Muscle of leg (tissue), 3 donors: ENCODE measurements at regions not wholly inside any gene's neighbourhood (a gene's known extent, or its start where the extent isn't known, plus 50 kb on each side); places are given as distances from the start of the nearest gene placed in this dataset.
A peak's percentile ranks its signal among the peaks of the same experiment; 100 is the strongest.

Experiments used
- DNase-seq: peaks from one replicate; pipeline ENCODE4 v3.0.0; 2013
- H3K27ac ChIP-seq: one replicate; pipeline ENCODE4 v1.5.1; 2013; ENCODE audit warnings: mild to moderate bottlenecking, low read length, control low read depth
- H3K27me3 ChIP-seq: one replicate; pipeline ENCODE4 v1.6.1; 2013; ENCODE audit warnings: low read length; ENCODE audit not compliant: control insufficient read depth, insufficient read depth
- H3K36me3 ChIP-seq: one replicate; pipeline ENCODE4 v1.6.1; 2013; ENCODE audit warnings: low read length; ENCODE audit not compliant: control insufficient read depth, insufficient read depth
- H3K4me1 ChIP-seq: one replicate; pipeline ENCODE4 v1.6.1; 2013; ENCODE audit warnings: low read length; ENCODE audit not compliant: control insufficient read depth, insufficient read depth
- H3K4me3 ChIP-seq: one replicate; pipeline ENCODE4 v1.5.1; 2013; ENCODE audit warnings: low read length, control low read depth
- H3K9me3 ChIP-seq: replicated peaks from 2 replicates; pipeline ENCODE4 v1.6.1; 2013; ENCODE audit warnings: low read depth, low read length; ENCODE audit not compliant: control insufficient read depth
- WGBS: methylation state at CpG from one replicate; pipeline ENCODE4 v1.1.5; 2013; ENCODE audit warnings: missing lambda C conversion rate; ENCODE audit not compliant: insufficient coverage; 5-methylcytosine and 5-hydroxymethylcytosine counted together

DNA sequence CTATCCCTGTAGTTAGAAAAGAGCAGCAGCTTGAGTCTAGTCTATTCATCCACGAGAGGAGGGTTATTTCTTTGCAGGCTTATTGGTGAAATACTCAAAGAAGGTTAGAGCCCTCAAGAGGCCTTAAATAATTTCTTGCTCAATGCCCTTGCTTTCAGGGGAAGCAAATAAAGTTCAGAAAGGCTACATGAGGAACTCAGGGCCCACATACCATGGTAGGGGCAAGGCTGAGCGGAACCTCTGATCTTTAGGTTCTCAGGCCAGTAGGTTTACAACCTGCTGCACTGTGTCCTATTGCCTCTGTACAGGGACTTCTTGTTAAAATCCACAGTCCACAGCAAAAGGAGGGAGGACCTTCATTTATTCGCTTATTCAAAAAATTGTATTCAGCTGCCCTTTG is 101.7 kb downstream of the ADAMTS15 start:
- DNase-seq, result no peak
- H3K27ac ChIP-seq, result no peak overlapping the region

GRCh38 chr11:130550984-130551383 is 102.5 kb downstream of the ADAMTS15 start:
- no peak for DNase-seq

More for the DNA sequence above, 101.7 kb downstream of the ADAMTS15 start:
- H3K36me3 ChIP-seq, result no peaks in the 10 kb centered on the region
- no peaks in the 10 kb centered on the region for H3K27me3 ChIP-seq
- 100% methylated on average over 2 of the region's 3 CpGs for WGBS
- no peak overlapping the region for H3K4me3 ChIP-seq
- H3K4me1 ChIP-seq, result peaks cover 9% of the 10 kb centered on the region
- no peaks in the 10 kb centered on the region for H3K9me3 ChIP-seq

DNA sequence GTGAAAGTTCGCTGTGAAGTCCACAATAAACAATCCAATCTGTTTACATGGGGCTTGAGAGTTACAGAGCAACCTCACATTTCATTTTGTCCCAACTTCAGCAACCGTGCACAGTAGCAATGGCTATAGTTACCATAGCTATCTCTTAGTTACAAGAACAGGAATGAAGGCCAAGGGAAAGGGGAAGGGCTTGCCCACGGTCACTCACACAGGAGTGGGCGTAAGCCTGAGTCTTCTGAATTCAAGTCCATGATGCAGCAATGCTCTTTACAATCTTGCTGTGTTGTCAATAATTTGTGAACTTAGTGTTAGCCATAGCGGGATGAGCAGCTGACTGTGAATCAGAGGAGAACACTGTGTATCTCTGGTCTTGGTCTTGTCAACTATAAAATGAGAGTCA is 102.9 kb downstream of the ADAMTS15 start:
- Histone ChIP-seq H3K27ac (no peak overlapping the region), H3K36me3 (no peaks in the 10 kb centered on the region), H3K27me3 (no peaks in the 10 kb centered on the region), H3K4me1 (peaks cover 9% of the 10 kb centered on the region), H3K4me3 (no peak overlapping the region), H3K9me3 (no peaks in the 10 kb centered on the region)
- 79% methylated on average over 2 of the region's 5 CpGs for WGBS
- DNase-seq, result no peak

More at GRCh38 chr11:130550984-130551383, 102.5 kb downstream of the ADAMTS15 start:
- no peaks in the 10 kb centered on the region for H3K36me3 ChIP-seq
- WGBS, result 91% methylated on average over 1 of the region's 4 CpGs
- no peak overlapping the region for H3K27ac ChIP-seq
- H3K4me1 ChIP-seq, result peaks cover 9% of the 10 kb centered on the region
- no peaks in the 10 kb centered on the region for H3K9me3 ChIP-seq
- no peak overlapping the region for H3K4me3 ChIP-seq
- H3K27me3 ChIP-seq, result no peaks in the 10 kb centered on the region

GRCh38 chr11:130553306-130553705 is 104.9 kb downstream of the ADAMTS15 start:
- no peak overlapping the region for H3K4me3 ChIP-seq
- DNase-seq, result peak; percentile 92
- H3K27me3 ChIP-seq, result no peaks in the 10 kb centered on the region
- no peaks in the 10 kb centered on the region for H3K36me3 ChIP-seq
- no peaks in the 10 kb centered on the region for H3K9me3 ChIP-seq
- no CpG with 5 or more reads among the region's 1 CpG for WGBS
- peaks cover 9% of the 10 kb centered on the region for H3K4me1 ChIP-seq
- peak overlapping the region; percentile 4 for H3K27ac ChIP-seq

GRCh38 chr11:130554241-130555055 is 106.0 kb downstream of the ADAMTS15 start:
- Histone ChIP-seq H3K4me1 (peaks cover 9% of the 10 kb centered on the region), H3K36me3 (no peaks in the 10 kb centered on the region), H3K27me3 (no peaks in the 10 kb centered on the region), H3K4me3 (no peak overlapping the region), H3K27ac (no peak overlapping the region), H3K9me3 (no peaks in the 10 kb centered on the region)
- DNase-seq, result no peak
- 93% methylated on average over 5 of the region's 8 CpGs for WGBS

- H3K36me3 ChIP-seq, result no peaks in the 10 kb centered on the region
- DNase-seq, result no peak
- no peak overlapping the region for H3K27ac ChIP-seq
- H3K27me3 ChIP-seq, result no peaks in the 10 kb centered on the region
- peaks cover 9% of the 10 kb centered on the region for H3K4me1 ChIP-seq
- H3K9me3 ChIP-seq, result no peaks in the 10 kb centered on the region
- 80% methylated on average over 1 of the region's 6 CpGs for WGBS
- no peak overlapping the region for H3K4me3 ChIP-seq
Measured at GRCh38 chr11:130555251-130555841, 106.9 kb downstream of the ADAMTS15 start.

DNA sequence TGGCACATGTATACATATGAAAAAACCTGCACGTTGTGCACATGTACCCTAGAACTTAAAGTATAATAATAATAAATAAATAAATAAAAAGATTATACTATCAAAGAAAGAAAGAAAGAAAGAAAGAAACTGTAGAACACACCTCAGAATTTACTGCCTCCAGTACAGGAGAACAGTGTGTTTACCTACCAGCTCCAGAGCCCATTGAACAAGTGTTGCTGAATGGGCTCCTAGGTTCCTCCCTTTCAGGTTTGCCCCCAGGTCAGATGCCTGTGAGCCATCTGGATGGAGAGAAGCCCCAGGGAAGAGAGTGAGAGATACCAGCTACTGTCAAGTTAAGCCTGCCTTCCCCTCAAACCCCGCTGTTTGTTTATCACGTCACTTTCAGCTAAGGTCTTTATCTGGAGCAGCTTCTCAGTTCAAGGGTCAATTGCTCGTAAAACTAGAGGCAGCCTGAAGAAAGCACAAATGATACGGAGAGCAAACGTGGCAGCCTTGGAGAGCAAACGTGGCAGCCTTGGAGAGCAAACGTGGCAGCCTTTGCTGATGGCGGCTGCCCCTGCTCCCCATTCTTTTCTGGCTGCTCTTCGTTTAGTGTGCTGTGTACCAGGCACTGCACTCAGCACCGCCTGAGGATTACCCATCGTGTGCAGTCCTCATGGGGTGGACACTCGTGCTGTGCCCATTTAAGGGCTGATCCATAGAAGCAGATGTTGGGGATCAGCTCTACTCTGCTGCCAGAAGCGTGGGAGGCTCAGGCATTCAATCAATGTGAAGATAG is 111.7 kb downstream of the ADAMTS15 start:
- 59% methylated on average over 11 of the region's 14 CpGs for WGBS
- no peaks in the 10 kb centered on the region for H3K9me3 ChIP-seq

DNA sequence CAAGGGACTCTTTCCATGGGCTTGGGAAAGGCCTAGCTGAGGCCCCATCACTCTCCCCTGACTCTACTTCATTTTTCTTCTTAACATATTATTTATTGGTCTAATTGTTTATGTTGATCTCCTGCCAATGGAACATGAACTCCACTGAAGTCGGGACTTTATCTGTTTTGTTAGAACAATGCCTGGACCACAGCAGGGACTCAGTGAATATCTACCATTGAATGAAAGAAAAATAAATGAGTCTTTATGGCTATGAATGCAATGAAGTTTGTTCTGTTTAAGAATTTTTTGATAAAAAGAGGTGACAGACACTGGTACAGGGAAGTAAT is 112.3 kb downstream of the ADAMTS15 start:
- no peaks in the 10 kb centered on the region for H3K36me3 ChIP-seq
- H3K4me1 ChIP-seq, result no peaks in the 10 kb centered on the region
- H3K27ac ChIP-seq, result no peak overlapping the region
- DNase-seq, result no peak
- no peak overlapping the region for H3K4me3 ChIP-seq
- no peaks in the 10 kb centered on the region for H3K27me3 ChIP-seq
- WGBS, result 43% methylated on average over 1 of the region's 1 CpG
- no peaks in the 10 kb centered on the region for H3K9me3 ChIP-seq

More for the DNA sequence above, 111.7 kb downstream of the ADAMTS15 start:
- Histone ChIP-seq H3K4me3 (no peak overlapping the region), H3K27me3 (no peaks in the 10 kb centered on the region), H3K4me1 (no peaks in the 10 kb centered on the region), H3K36me3 (no peaks in the 10 kb centered on the region), H3K27ac (no peak overlapping the region)
- no peak for DNase-seq

DNA sequence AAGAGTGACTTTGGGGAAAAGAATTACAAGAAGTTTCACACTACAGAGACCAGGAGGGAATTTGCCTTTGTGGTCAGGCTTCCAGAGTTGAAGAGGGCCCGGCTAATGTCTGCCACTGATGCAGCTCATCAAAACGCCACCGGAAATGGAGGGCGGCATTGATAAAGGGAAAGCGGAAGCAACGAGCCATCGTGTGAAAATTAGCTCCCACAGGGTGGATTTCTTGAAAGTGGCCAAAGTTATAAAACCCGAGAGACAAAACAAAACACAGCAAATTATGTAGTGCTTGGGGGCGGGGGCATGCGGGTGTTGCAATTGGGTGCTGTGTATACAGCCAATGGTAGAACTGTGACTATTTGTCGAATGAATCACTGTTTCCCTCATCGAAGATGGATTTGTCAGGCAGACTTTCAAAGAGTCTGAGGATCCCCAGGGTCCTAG is 113.0 kb downstream of the ADAMTS15 start:
- Histone ChIP-seq H3K27me3 (no peaks in the 10 kb centered on the region), H3K27ac (no peak overlapping the region), H3K4me3 (no peak overlapping the region), H3K36me3 (no peaks in the 10 kb centered on the region), H3K9me3 (no peaks in the 10 kb centered on the region), H3K4me1 (no peaks in the 10 kb centered on the region)
- DNase-seq, result no peak
- WGBS, result 55% methylated on average over 8 of the region's 12 CpGs

DNA sequence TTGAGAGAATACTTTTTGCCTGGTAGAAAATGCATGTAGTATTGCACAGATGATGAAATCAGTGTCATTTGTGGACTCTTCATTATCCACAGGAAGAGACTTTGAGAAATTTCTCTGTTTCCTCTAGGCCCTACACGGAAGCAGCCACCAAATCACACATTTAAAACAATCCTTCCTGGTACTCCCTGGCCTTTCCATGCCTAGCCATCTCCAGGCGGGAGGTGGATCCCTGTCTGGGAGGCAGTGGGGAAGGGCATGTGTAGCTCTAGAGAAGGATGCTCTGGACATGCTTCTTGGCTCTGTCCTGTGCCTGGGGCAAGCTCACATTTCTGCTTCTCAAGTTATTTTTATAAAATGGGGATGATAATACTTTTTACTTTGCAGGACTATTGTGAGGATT is 114.1 kb downstream of the ADAMTS15 start:
- no peaks in the 10 kb centered on the region for H3K9me3 ChIP-seq
- H3K4me1 ChIP-seq, result no peaks in the 10 kb centered on the region
- no peak overlapping the region for H3K4me3 ChIP-seq
- no peak overlapping the region for H3K27ac ChIP-seq
- H3K36me3 ChIP-seq, result no peaks in the 10 kb centered on the region
- no peaks in the 10 kb centered on the region for H3K27me3 ChIP-seq
- DNase-seq, result no peak
- WGBS, result no CpG with 5 or more reads among the region's 2 CpGs
